K562 (cell line): ENCODE measurements at regions not wholly inside any gene's neighbourhood (a gene's known extent, or its start where the extent isn't known, plus 50 kb on each side); places are given as distances from the start of the nearest gene placed in this dataset.

Experiments
- ATAC-seq: fragments of 200-7000 bp; cut with Tn5 transposase; 3 replicates; pipeline ENCODE4 v1.9.1; 2020; ENCODE audit warnings: moderate library complexity
- BruUV-seq: library from RNA; stranded (reverse); fragments of 400-500 nt; replicated peaks from 2 replicates; lab custom pipeline; 2021; lab: Mats Ljungman, UMichigan
- CTCF ChIA-PET: fragments of 300-600 bp; formaldehyde crosslinking; extraction: SDS; loops from one replicate; lab custom pipeline; 2021; ENCODE audit warnings: low intra/inter-chr PET ratio; lab: Yijun Ruan, JAX
- POLR2A ChIA-PET: fragments of 300-600, 350-650 bp; sonication (Branson Sonifier 250); formaldehyde crosslinking; extraction: SDS; loops from one replicate; lab custom pipeline; 2021; ENCODE audit warnings: antibody characterized with exemption, inconsistent platforms; lab: Yijun Ruan, JAX
- DNase-seq, 4 experiments: peaks; one replicate each; pipeline versions ENCODE4 v3.0.0 to v3.0.0-alpha.2; 2011 to 2018; ENCODE audit warnings: low spot score in 3 of 4, mixed read lengths in 3 of 4; ENCODE audit errors: extremely low read depth in 1 of 4
- FAIRE-seq: peaks from 2 replicates; lab custom pipeline; 2011; peaks lifted over from hg19 to GRCh38; lab: Jason Lieb, UNC
- H2AFZ ChIP-seq: 2 replicates; pipeline ENCODE4 v1.6.0; 2011; ENCODE audit warnings: low read depth, low read length, control low read depth, inconsistent platforms
- H3K27ac ChIP-seq: fragments of 200-600 bp; 3 replicates; pipeline ENCODE4 v1.8.0; 2011; ENCODE audit warnings: low read depth, mild to moderate bottlenecking, control low read depth, inconsistent platforms, low read length, moderate library complexity, mixed read lengths; ENCODE audit errors: extremely low read depth
- H3K27me3 ChIP-seq, 2 experiments: fragments of 300-600 bp in 1 of 2; 2 replicates in 1 of 2; 3 replicates in 1 of 2; pipeline versions ENCODE4 v1.6.0 to v1.8.0; 2011; ENCODE audit warnings: inconsistent platforms in 2 of 2, low read length in 2 of 2, mild to moderate bottlenecking in 1 of 2, mixed read lengths in 1 of 2, moderate library complexity in 1 of 2; ENCODE audit not compliant: control insufficient read depth in 2 of 2, insufficient read depth in 2 of 2
- H3K36me3 ChIP-seq: fragments of 300-600 bp; 3 replicates; pipeline ENCODE4 v1.8.0; 2011; ENCODE audit warnings: mild to moderate bottlenecking, low read length, inconsistent platforms; ENCODE audit not compliant: control insufficient read depth, insufficient read depth
- H3K4me1 ChIP-seq, 2 experiments: fragments of 200-600 bp in 1 of 2; replicated peaks in 1 of 2; 2 replicates in 1 of 2; 3 replicates in 1 of 2; pipeline versions ENCODE4 v1.5.1 to v1.8.0; 2011; ENCODE audit warnings: inconsistent platforms in 2 of 2, low read length in 2 of 2, mild to moderate bottlenecking in 1 of 2, mixed read lengths in 1 of 2, moderate library complexity in 1 of 2; ENCODE audit not compliant: control insufficient read depth in 2 of 2, insufficient read depth in 2 of 2
- H3K4me2 ChIP-seq: 2 replicates; pipeline ENCODE4 v1.6.1; 2011; ENCODE audit warnings: low read length, control low read depth, inconsistent platforms, mixed read lengths; ENCODE audit not compliant: insufficient read depth
- H3K4me3 ChIP-seq: fragments of 200-600 bp; sonication (generic), shearing (Covaris generic); 2 replicates; pipeline ENCODE4 v1.5.1; 2016; ENCODE audit warnings: control low read depth, inconsistent platforms
- H3K79me2 ChIP-seq: fragments of 200-600 bp; 3 replicates; pipeline ENCODE4 v1.8.0; 2011; ENCODE audit warnings: low read length, inconsistent platforms; ENCODE audit not compliant: control insufficient read depth, insufficient read depth
- H3K9ac ChIP-seq, 2 experiments: 2 replicates each; pipeline versions ENCODE4 v1.6.0 to v1.6.1; 2011; ENCODE audit warnings: low read depth in 2 of 2, low read length in 2 of 2, control low read depth in 1 of 2, inconsistent platforms in 1 of 2, mild to moderate bottlenecking in 1 of 2, mixed read lengths in 1 of 2; ENCODE audit not compliant: insufficient read depth in 1 of 2
- H3K9me1 ChIP-seq: one replicate; pipeline ENCODE4 v1.6.0; 2011; ENCODE audit warnings: inconsistent platforms, mild to moderate bottlenecking, low read length, moderate library complexity; ENCODE audit not compliant: control insufficient read depth, insufficient read depth
- H3K9me3 ChIP-seq: replicated peaks from 2 replicates; pipeline ENCODE4 v1.5.1; 2011; ENCODE audit warnings: low read depth, low read length, inconsistent platforms; ENCODE audit not compliant: control insufficient read depth, insufficient read depth
- H4K20me1 ChIP-seq: replicated peaks from 2 replicates; pipeline ENCODE4 v1.6.1; 2011; ENCODE audit warnings: low read length, inconsistent platforms, mixed read lengths; ENCODE audit not compliant: control insufficient read depth, insufficient read depth
- CHCHD3 ChIP-seq: fragments of 250-450 bp; sonication (Bioruptor Pico); IDR thresholded peaks from 2 replicates; pipeline ENCODE4 v2.1.2; 2022; ENCODE audit warnings: mild to moderate bottlenecking
- CHD1 ChIP-seq: fragments of 200-600 bp; sonication (generic); IDR thresholded peaks from one replicate; pipeline ENCODE4 v1.6.1; 2012; ENCODE audit warnings: mild to moderate bottlenecking, moderate library complexity, low read length, inconsistent platforms
- HDAC6 ChIP-seq: IDR thresholded peaks from 2 replicates; pipeline ENCODE4 v1.6.1; 2012; ENCODE audit warnings: low read depth, mild to moderate bottlenecking, control low read depth, inconsistent platforms, low read length, moderate library complexity
- NCOA1 ChIP-seq: fragments of 450-650 bp; IDR thresholded peaks from 2 replicates; pipeline ENCODE4 v1.6.1; 2016; ENCODE audit warnings: low read depth
- NFIX ChIP-seq: fragments of 250-450 bp; sonication (Bioruptor Pico); IDR thresholded peaks from 2 replicates; pipeline ENCODE4 v1.4.0; 2020; ENCODE audit warnings: low read depth, mild to moderate bottlenecking, moderate library complexity
- SAFB2 ChIP-seq: fragments of 200-400 bp; formaldehyde crosslinking; IDR thresholded peaks from 2 replicates; pipeline ENCODE4 v1.6.1; 2018; ENCODE audit warnings: borderline replicate concordance, low read length, low read depth, moderate library complexity; ENCODE audit not compliant: severe bottlenecking
- SMARCE1 ChIP-seq: fragments of 450-650 bp; IDR thresholded peaks from 2 replicates; pipeline ENCODE4 v1.7.1; 2016; ENCODE audit warnings: mild to moderate bottlenecking
- TSC22D4 ChIP-seq: fragments of 450-650 bp; IDR thresholded peaks from 2 replicates; pipeline ENCODE4 v1.6.1; 2016; ENCODE audit warnings: missing genetic modification characterization, missing biosample characterization, control low read depth
- ZBTB17 ChIP-seq: fragments of 450-650 bp; formaldehyde crosslinking; IDR thresholded peaks from 2 replicates; pipeline ENCODE4 v1.4.0; 2020; ENCODE audit warnings: mild to moderate bottlenecking
- ZEB2 ChIP-seq: fragments of 450-650 bp; IDR thresholded peaks from 2 replicates; pipeline ENCODE4 v1.6.1; 2016
- ZNF644 ChIP-seq: fragments of 200-800 bp; sonication (Bioruptor generic); IDR thresholded peaks from 2 replicates; pipeline ENCODE4 v1.6.1; 2016; ENCODE audit warnings: low read depth, missing genetic modification characterization, missing compliant biosample characterization
- WGBS: fragments of 100-300 bp; shearing (Covaris generic); methylation state at CpG from one replicate; pipeline ENCODE4 v1.1.6; 2016; ENCODE audit warnings: low coverage, mixed read lengths; ENCODE audit not compliant: insufficient coverage; ENCODE audit errors: missing lambda C conversion rate; 5-methylcytosine and 5-hydroxymethylcytosine counted together
- in situ Hi-C: fragments of 300-500 bp; cut with MboI; formaldehyde crosslinking; loops from 4 replicates; pipeline ENCODE4 v1.15.0; 2018; ENCODE audit warnings: inconsistent platforms, mixed read lengths
- intact Hi-C: fragments of 100-400 bp; cut with micrococcal nuclease; formaldehyde crosslinking; loops from 2 replicates; pipeline ENCODE4 v1.14.2; 2022

DNA sequence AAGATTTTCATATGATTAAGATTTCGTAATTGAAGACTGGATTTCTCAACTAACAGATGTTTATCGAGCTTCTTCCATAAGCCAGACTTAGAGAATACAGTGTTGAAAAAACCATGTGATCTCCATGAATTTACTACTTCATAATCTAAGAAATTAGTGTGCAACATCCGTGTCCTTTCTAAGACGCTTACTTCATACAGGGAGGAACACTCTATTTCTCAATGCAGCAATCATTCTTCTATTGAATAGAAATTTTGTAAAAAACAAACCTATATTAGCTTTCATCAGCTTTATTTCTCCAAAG lies 946.3 kb downstream of the KCNJ2 start:
- H3K9me1 ChIP-seq = no peaks in the 10 kb centered on the region
- H3K4me3 ChIP-seq = no peak overlapping the region
- no peaks in the 10 kb centered on the region for H4K20me1 ChIP-seq
- H2AFZ ChIP-seq = no peak overlapping the region
- H3K4me2 ChIP-seq = no peak overlapping the region
- H3K27me3 ChIP-seq = no peaks in the 10 kb centered on the region
- WGBS = 2% methylated on average over 4 of the region's 4 CpGs
- no peak overlapping the region for H3K27ac ChIP-seq
- no peaks in the 10 kb centered on the region for H3K9me3 ChIP-seq
- no peaks in the 10 kb centered on the region for H3K36me3 ChIP-seq
- ChIA-PET POLR2A (no interaction called here), CTCF (no interaction called here)
- H3K9ac ChIP-seq = no peak overlapping the region
- in situ Hi-C loops = no loop called here
- DNase-seq = no peak
- no peak for ATAC-seq
- no peaks in the 10 kb centered on the region for H3K4me1 ChIP-seq
- no peak for TF ChIP-seq ZNF644 (tag)
- TF ChIP-seq TSC22D4 = no peak
- no peak for TF ChIP-seq ZEB2
- TF ChIP-seq NFIX (CRISPR knock-in tag) = no peak
- TF ChIP-seq CHCHD3 (CRISPR knock-in tag) = no peak
- no peak for TF ChIP-seq ZBTB17 (CRISPR knock-in tag)
- no peak for TF ChIP-seq NCOA1
- TF ChIP-seq SMARCE1 = no peak
- TF ChIP-seq CHD1 = no peak
- TF ChIP-seq HDAC6 = no peak
- TF ChIP-seq SAFB2 = no peak
- H3K79me2 ChIP-seq = no peaks in the 10 kb centered on the region
- BruUV-seq = no TSS peak
- no peak for FAIRE-seq
- intact Hi-C loops = no loop called here
